ENCODE measurements at regions not wholly inside any gene's neighbourhood (a gene's known extent, or its start where the extent isn't known, plus 50 kb on each side); places are given as distances from the start of the nearest gene placed in this dataset.

DNA sequence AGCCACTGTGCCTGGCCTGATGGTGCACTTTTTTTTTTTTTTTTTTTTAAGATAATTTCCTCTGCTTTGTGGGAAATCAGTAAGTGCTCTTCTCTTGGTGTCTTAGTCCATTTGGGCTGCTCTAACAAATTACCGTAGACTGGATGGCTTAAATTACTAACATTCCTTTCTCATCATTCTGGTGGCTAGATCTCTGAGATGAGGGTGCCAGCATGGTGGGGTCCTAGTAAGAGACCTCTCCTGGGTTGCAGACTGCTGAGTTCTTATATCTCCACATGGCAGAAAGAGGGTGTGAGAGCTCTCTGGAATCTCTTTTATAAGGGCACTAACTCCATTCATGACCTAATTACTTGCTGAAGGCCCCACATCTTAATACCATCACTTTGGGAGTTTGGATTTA lies 133.9 kb upstream of the ANKRD55 start:
- no peak for DNase-seq

DNA sequence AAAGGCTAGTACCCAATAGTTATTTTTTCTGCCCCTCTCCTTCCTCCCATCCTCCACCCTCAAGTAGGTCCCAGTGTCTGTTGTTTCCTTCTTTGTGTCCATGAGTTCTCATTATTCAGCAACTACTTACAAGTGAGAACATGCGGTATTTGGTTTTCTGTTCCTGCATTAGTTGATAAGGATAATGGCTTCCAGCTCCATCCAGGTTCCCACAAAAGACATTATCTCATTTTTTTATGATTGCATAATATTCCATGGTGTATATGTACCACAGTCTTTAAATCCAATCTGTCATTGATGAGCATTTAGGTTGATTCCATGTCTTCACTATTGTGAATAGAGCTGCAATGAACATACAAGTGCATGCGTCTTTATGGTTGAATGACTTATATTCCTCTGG lies 128.3 kb upstream of the ANKRD55 start:
- no peak for DNase-seq

DNA sequence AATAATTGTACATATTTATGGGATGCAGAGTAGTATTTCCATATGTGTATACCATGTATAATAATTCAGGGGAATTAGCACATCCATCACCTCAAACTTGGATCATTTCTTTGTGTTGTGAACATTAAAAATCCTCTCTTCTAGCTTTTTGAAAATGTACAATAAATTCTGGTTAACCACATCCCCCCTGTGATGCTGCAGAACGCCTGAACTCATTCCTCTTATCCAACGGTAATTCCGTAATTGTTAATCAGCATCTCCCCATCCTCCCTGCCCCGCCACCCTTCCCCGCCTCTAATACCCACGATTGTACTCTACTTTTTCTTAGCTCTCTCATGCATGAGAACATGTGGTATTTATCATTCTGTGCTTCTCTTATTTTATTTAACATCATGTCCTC lies 127.7 kb upstream of the ANKRD55 start:
- DNase-seq, result no peak

DNA sequence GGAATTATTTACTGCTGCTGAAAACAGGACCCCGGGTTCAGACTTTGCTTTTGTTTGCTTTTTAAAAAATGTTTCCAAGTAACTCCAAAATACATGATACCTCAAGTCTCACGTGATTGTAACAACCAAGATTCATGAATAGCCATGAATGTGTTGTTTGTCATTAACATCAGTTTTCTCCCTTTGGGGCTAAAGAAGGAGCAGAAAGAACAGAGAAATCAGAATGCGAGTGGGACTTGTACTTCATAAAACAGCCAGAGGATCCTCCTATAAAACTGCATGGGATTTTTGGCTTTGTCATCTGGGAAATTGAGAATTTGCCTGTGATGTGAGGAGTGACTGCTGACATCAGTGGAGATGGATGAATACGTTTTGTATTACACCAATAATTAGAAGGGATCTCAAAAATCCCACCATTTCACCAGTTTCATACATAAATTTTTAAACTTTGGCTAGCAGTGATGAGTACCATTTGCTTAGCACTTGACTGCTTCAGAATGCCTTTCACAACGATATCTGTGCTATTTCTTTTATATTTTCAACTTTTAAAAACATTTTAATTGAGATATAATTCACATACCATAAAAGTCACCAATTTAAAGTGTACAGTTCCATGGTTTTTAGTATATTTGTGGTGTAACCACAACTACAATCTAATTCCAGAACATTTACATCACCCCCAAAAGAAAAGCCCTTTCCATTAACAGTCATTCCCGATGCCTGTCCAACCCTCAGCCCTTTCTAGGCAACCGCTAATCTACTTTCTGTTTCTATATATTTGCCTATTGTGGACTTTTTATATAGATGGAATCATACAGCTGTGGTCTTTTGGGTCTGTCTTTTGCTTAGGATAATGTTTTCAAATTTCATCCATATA lies 126.9 kb upstream of the ANKRD55 start:
- no peak for DNase-seq

- no peak for DNase-seq
Measured at GRCh38 chr5:56358703-56359681, 125.9 kb upstream of the ANKRD55 start.

DNA sequence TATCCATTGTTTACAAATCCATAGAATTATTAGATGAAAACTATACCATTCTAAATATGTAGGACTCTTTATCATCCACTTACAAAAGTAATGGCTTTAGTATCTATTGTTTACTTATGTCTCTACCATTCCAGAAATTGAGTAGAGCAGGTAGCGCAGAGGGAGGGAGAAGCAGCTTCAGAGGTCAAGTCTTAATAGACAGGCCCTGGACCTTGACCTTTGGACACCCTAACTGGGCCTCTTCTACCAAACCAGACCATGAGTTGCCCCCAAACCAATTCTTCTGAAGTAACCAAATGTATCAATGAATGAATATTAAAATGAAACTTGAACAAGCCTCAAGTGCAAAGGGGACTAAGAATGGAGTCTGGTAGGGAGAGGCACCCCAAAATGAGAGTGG lies 124.9 kb upstream of the ANKRD55 start:
- DNase-seq, result no peak

DNA sequence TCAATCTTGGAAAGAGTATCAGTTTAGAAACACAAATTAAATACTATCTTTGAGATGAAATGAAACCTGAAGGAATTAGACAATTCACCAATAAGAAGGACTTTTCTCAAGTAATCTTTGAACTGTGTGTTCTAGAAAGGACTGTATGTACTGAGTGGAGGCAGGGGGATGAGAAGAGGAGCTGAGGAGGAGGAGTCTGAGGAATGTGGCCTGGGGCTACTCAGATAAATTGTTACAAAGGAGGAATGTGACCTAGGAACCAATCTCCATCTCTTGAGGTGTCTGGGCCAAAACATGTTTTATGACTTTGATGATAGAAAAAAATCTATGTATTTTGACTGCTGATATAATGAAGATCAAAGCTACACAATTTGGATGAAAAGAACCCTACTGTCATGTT lies 124.3 kb upstream of the ANKRD55 start:
- no peak for DNase-seq

DNA sequence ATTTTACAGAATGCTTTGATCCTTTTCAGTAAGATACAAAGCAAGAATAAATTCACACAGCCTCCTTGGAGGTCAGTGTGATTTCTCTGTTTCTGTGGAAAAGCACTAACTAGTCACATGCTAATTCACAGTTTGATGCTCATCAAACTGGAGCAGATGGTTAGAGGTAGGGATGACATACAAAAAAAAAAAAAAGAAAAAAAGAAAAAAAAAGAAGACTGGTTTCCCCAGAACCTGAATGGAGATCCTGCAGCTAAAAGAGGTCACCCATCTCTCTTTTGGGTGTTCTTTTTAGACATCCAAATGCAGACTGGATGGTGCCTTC lies 123.7 kb upstream of the ANKRD55 start:
- no peak for DNase-seq

GRCh38 chr5:56356121-56356835 lies 123.1 kb upstream of the ANKRD55 start:
- DNase-seq, result no peak

GRCh38 chr5:56354836-56355235 lies 121.7 kb upstream of the ANKRD55 start:
- DNase-seq, result no peak

DNA sequence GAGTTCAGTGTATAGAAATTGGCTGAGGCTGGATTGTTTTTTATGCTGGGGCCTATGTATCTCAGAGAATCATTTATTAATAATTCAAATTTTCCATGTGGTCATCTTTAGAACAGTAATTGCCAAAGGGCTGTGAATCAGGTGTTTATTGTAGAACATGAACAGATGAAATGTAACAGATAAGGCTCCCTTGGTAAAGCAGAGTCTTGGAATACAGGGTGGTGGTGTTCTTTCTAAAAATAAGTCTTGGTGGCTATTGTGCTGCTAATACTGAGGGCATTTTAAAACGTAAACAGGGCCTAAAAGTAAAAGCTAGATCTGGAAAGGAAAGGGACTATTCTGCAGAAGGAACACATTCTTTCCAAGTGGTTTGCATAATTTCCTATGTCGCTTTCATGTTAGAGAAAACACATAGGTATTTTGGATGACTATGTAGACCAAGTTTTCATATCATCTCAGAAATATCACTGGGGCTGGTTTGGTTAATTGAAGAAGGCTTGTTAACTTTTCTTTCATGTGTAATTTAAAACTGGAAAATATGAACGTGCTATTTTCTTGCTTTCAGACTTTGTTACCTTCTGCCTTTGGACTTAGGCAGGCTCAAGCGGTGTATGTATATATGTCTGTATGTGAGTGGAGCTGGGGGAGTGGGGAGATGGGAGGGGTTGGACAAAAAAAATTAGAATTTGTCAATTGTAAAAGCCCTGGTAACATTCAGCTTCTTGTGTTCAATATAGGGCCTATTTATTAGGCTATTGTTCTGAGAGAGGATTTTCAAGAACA lies 119.9 kb upstream of the ANKRD55 start:
- DNase-seq, result no peak

DNA sequence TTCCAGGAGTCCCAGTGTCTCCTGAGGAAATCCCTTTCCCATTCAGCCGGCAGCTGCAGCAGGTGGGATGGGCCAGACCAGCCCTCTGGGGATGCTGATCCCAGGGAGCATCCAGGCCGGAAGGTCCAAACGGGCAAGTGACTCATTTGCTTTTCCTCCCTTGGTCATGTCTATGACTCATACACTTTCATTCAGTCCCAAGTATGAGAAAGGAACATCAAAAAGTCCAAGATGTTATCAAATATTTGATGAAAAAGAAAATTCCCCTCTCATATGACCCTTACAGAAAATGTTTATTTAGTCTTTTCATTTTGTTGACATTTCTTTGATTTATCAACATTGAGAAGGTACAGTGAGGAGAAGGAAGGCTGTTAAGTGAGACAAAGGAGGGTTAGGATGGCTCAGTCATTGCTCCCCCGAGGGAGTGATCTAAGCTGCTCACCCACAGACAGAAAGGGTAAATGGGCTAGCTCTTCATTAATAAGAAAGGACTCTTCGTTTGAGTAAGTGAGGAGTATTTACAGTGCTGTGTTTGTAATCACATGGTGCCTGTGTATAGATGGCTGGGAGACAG lies 117.6 kb upstream of the ANKRD55 start:
- no peak for DNase-seq

- no peak for DNase-seq
Measured at GRCh38 chr5:56350011-56350596, 117.0 kb upstream of the ANKRD55 start.

- no peak for DNase-seq
Measured at GRCh38 chr5:56349461-56349860, 116.3 kb upstream of the ANKRD55 start.

- peak; percentile 45 to 51 for DNase-seq
Measured at GRCh38 chr5:56346741-56347535, 113.8 kb upstream of the ANKRD55 start.

GRCh38 chr5:56346044-56346710 lies 113.0 kb upstream of the ANKRD55 start:
- no peak for DNase-seq

- no peak for DNase-seq
Measured at GRCh38 chr5:56345352-56345751, 112.2 kb upstream of the ANKRD55 start.

DNA sequence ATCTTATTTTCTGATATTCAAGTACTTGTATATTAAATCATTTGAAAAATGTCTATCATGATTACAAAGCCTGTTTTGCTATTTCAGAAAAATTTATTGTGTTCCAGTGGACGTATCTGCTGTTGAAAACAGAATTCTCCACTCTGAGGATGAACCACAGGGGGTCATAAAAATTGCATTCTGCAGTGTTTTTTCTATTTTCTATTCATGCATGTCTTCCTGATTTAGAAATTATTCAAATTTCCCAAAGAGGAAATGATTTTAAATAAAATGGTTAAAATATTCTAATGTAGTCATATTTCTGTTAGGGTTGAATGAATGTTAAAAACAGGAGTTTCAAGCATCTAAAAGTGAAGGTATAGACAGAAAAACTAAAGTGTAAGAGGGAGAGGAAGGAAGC lies 111.5 kb upstream of the ANKRD55 start:
- DNase-seq, result no peak

- no peak for DNase-seq
Measured at GRCh38 chr5:56343988-56344387, 110.9 kb upstream of the ANKRD55 start.

- no peak for DNase-seq
Measured at GRCh38 chr5:56342616-56343015, 109.5 kb upstream of the ANKRD55 start.

All from Kasumi-1 (cell line).